ENCODE measurements at regions not wholly inside any gene's neighbourhood (a gene's known extent, or its start where the extent isn't known, plus 50 kb on each side); places are given as distances from the start of the nearest gene placed in this dataset.
A peak's percentile ranks its signal among the peaks of the same experiment; 100 is the strongest.

GRCh38 chr2:59532808-59533207 is 1020.6 kb downstream of the BCL11A start:
- H3K27ac ChIP-seq (replicated peaks): no peak overlapping the region
- TF ChIP-seq GABPA (IDR thresholded peaks at IDR 0.05; ENCODE audit: low read depth) (no peak), CTCF (IDR thresholded peaks at IDR 0.05; ENCODE audit: insufficient read depth, low read length) (no peak), SPI1 (IDR thresholded peaks at IDR 0.05; ENCODE audit: borderline replicate concordance, low read depth) (no peak), REST (IDR thresholded peaks at IDR 0.05; ENCODE audit: insufficient replicate concordance, low read depth) (no peak), POLR2AphosphoS5 (IDR thresholded peaks at IDR 0.05; ENCODE audit: low read depth) (no peak)
- H3K4me3 ChIP-seq (replicated peaks; ENCODE audit: insufficient read depth, low read length): no peak overlapping the region
- no peak for DNase-seq (ENCODE audit: low read depth in 1 of 2, low spot score in 1 of 2)
- no peaks in the 10 kb centered on the region for H3K27me3 ChIP-seq (ENCODE audit: insufficient read depth, poor library complexity, severe bottlenecking)

- Histone ChIP-seq H3K4me3 (replicated peaks; ENCODE audit: insufficient read depth, low read length) (no peak overlapping the region), H3K27ac (replicated peaks) (no peak overlapping the region), H3K27me3 (ENCODE audit: insufficient read depth, poor library complexity, severe bottlenecking) (no peaks in the 10 kb centered on the region)
- DNase-seq (ENCODE audit: low read depth in 1 of 2, low spot score in 1 of 2): no peak
- TF ChIP-seq CTCF (IDR thresholded peaks at IDR 0.05; ENCODE audit: insufficient read depth, low read length): no peak
Measured at GRCh38 chr2:59530258-59530657, 1023.2 kb downstream of the BCL11A start.

GRCh38 chr2:59529726-59530125 is 1023.7 kb downstream of the BCL11A start:
- Histone ChIP-seq H3K27me3 (ENCODE audit: insufficient read depth, poor library complexity, severe bottlenecking) (no peaks in the 10 kb centered on the region), H3K27ac (replicated peaks) (no peak overlapping the region), H3K4me3 (replicated peaks; ENCODE audit: insufficient read depth, low read length) (no peak overlapping the region)
- DNase-seq (ENCODE audit: low read depth in 1 of 2, low spot score in 1 of 2): no peak
- TF ChIP-seq CTCF (IDR thresholded peaks at IDR 0.05; ENCODE audit: insufficient read depth, low read length) (no peak), SPI1 (IDR thresholded peaks at IDR 0.05; ENCODE audit: borderline replicate concordance, low read depth) (no peak), GABPA (IDR thresholded peaks at IDR 0.05; ENCODE audit: low read depth) (no peak), POLR2AphosphoS5 (IDR thresholded peaks at IDR 0.05; ENCODE audit: low read depth) (no peak), REST (IDR thresholded peaks at IDR 0.05; ENCODE audit: insufficient replicate concordance, low read depth) (no peak)

- Histone ChIP-seq H3K27ac (replicated peaks) (no peak overlapping the region), H3K4me3 (replicated peaks; ENCODE audit: insufficient read depth, low read length) (no peak overlapping the region), H3K27me3 (ENCODE audit: insufficient read depth, poor library complexity, severe bottlenecking) (no peaks in the 10 kb centered on the region)
- TF ChIP-seq REST (IDR thresholded peaks at IDR 0.05; ENCODE audit: insufficient replicate concordance, low read depth) (no peak), POLR2AphosphoS5 (IDR thresholded peaks at IDR 0.05; ENCODE audit: low read depth) (no peak), SPI1 (IDR thresholded peaks at IDR 0.05; ENCODE audit: borderline replicate concordance, low read depth) (peak; percentile 69; the same call in 1 of the 2 replicates), CTCF (IDR thresholded peaks at IDR 0.05; ENCODE audit: insufficient read depth, low read length) (no peak), GABPA (IDR thresholded peaks at IDR 0.05; ENCODE audit: low read depth) (0 out of 2 replicates have a peak, but pooled peaks have one; percentile 37)
- DNase-seq (ENCODE audit: low read depth in 1 of 2, low spot score in 1 of 2): peak in 1 of 2 experiments; percentile 42
Measured at GRCh38 chr2:59528525-59528924, 1024.9 kb downstream of the BCL11A start.

Measured in HL-60 (cell line).